Glutamatergic neuron (in vitro differentiated cells): ENCODE measurements at regions not wholly inside any gene's neighbourhood (a gene's known extent, or its start where the extent isn't known, plus 50 kb on each side); places are given as distances from the start of the nearest gene placed in this dataset.

Experiments used
- DNase-seq: peaks from one replicate; pipeline ENCODE4 v3.0.0; 2022
- H3K27ac Mint-ChIP-seq: one replicate; pipeline ENCODE4 v1.8.0; 2020; ENCODE audit warnings: mild to moderate bottlenecking, mixed read lengths, inconsistent platforms; ENCODE audit not compliant: unreplicated experiment
- H3K27me3 Mint-ChIP-seq: one replicate; pipeline ENCODE4 v1.8.0; 2020; ENCODE audit warnings: mild to moderate bottlenecking, moderate library complexity, mixed read lengths, inconsistent platforms; ENCODE audit not compliant: unreplicated experiment
- H3K36me3 Mint-ChIP-seq: one replicate; pipeline ENCODE4 v1.8.0; 2020; ENCODE audit warnings: mild to moderate bottlenecking, mixed read lengths, inconsistent platforms; ENCODE audit not compliant: unreplicated experiment
- H3K4me1 Mint-ChIP-seq: one replicate; pipeline ENCODE4 v1.8.0; 2020; ENCODE audit warnings: mild to moderate bottlenecking, low read depth, mixed read lengths, inconsistent platforms; ENCODE audit not compliant: unreplicated experiment
- H3K4me3 Mint-ChIP-seq: one replicate; pipeline ENCODE4 v1.8.0; 2020; ENCODE audit warnings: mild to moderate bottlenecking, mixed read lengths, inconsistent platforms; ENCODE audit not compliant: unreplicated experiment
- H3K9me3 Mint-ChIP-seq: one replicate; pipeline ENCODE4 v1.8.0; 2020; ENCODE audit warnings: mild to moderate bottlenecking, moderate library complexity, mixed read lengths, inconsistent platforms; ENCODE audit not compliant: unreplicated experiment
- CTCF ChIP-seq: fragments of 200-600 bp; sonication (generic); IDR thresholded peaks from one replicate; pipeline ENCODE4 v1.5.0; 2021; ENCODE audit not compliant: partially characterized antibody, unreplicated experiment

GRCh38 chr5:114744406-114744805, 382.5 kb downstream of the KCNN2 start:
- Mint-ChIP-seq H3K4me3 (no peak overlapping the region), H3K9me3 (peaks cover 1% of the 10 kb centered on the region)

GRCh38 chr5:114734238-114734637, 372.4 kb downstream of the KCNN2 start:
- no peaks in the 10 kb centered on the region for H3K36me3 Mint-ChIP-seq
- no peak overlapping the region for H3K4me3 Mint-ChIP-seq
- peaks cover 3% of the 10 kb centered on the region for H3K9me3 Mint-ChIP-seq
- no peak for DNase-seq
- TF ChIP-seq CTCF, result no peak
- H3K4me1 Mint-ChIP-seq, result no peaks in the 10 kb centered on the region
- no peak overlapping the region for H3K27ac Mint-ChIP-seq
- no peaks in the 10 kb centered on the region for H3K27me3 Mint-ChIP-seq

More at GRCh38 chr5:114744406-114744805, 382.5 kb downstream of the KCNN2 start:
- Mint-ChIP-seq H3K27me3 (peaks cover 3% of the 10 kb centered on the region), H3K36me3 (no peaks in the 10 kb centered on the region), H3K4me1 (no peaks in the 10 kb centered on the region), H3K27ac (no peak overlapping the region)
- no peak for TF ChIP-seq CTCF
- no peak for DNase-seq

DNA sequence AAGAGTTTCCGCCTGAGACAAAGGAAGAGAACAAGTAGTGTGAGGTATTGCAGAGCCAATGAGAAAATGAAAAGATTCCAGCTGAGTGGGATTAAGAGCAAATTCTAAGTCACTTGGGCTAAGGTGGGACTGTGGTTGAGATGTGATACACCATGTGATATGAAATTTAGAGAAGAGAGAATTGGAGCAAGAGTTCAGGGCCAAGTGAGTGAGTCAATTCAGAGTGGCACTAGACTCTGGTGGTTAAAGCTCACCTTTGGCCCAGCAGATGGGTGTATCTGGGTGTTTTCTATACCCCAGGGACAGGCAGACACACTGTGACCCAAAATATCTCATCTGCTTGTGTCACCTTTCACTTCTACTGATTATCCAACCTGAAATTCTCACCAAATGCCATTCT, 368.1 kb downstream of the KCNN2 start:
- H3K36me3 Mint-ChIP-seq, result no peaks in the 10 kb centered on the region
- no peak overlapping the region for H3K4me3 Mint-ChIP-seq
- no peaks in the 10 kb centered on the region for H3K4me1 Mint-ChIP-seq
- H3K27me3 Mint-ChIP-seq, result peaks cover 2% of the 10 kb centered on the region
- no peak overlapping the region for H3K27ac Mint-ChIP-seq
- no peak for TF ChIP-seq CTCF
- H3K9me3 Mint-ChIP-seq, result no peaks in the 10 kb centered on the region
- no peak for DNase-seq

DNA sequence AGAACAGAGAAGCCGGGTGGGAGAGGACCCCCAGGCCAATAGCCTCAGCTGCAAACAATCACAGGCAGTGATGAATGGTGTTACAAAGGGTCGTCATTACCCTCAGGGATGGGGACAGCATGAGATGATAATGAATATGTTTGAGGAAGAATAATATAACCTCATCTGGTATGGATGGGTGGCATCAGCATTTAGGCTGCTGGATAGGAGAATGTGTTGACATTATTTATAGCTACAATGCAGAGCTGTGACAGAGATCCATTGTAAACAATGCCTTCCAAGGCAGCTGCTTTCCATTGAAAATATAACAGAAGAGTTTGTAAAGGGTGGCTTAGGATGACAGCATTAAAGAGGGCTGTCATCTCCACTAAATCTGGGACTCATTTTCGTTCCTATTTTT, 365.5 kb downstream of the KCNN2 start:
- no peak for DNase-seq
- no peak for TF ChIP-seq CTCF
- peaks cover 2% of the 10 kb centered on the region for H3K27me3 Mint-ChIP-seq
- no peaks in the 10 kb centered on the region for H3K9me3 Mint-ChIP-seq
- H3K27ac Mint-ChIP-seq, result no peak overlapping the region
- H3K4me1 Mint-ChIP-seq, result no peaks in the 10 kb centered on the region
- no peak overlapping the region for H3K4me3 Mint-ChIP-seq
- peaks cover 8% of the 10 kb centered on the region for H3K36me3 Mint-ChIP-seq

GRCh38 chr5:114726131-114726530, 364.3 kb downstream of the KCNN2 start:
- Mint-ChIP-seq H3K4me1 (no peaks in the 10 kb centered on the region), H3K9me3 (no peaks in the 10 kb centered on the region), H3K27ac (no peak overlapping the region), H3K27me3 (peaks cover 2% of the 10 kb centered on the region), H3K4me3 (no peak overlapping the region), H3K36me3 (peaks cover 8% of the 10 kb centered on the region)
- no peak for TF ChIP-seq CTCF
- no peak for DNase-seq
